DND-41 (cell line): ENCODE measurements at regions not wholly inside any gene's neighbourhood (a gene's known extent, or its start where the extent isn't known, plus 50 kb on each side); places are given as distances from the start of the nearest gene placed in this dataset.

Experiments
- EZH2 ChIP-seq: IDR thresholded peaks from 3 replicates; pipeline ENCODE4 v1.6.1; 2012; ENCODE audit warnings: borderline replicate concordance, low read depth, mild to moderate bottlenecking, moderate library complexity, low read length, inconsistent platforms; ENCODE audit not compliant: severe bottlenecking
- TF ChIP-seq, protein P1 (sequence below): IDR thresholded peaks from 2 replicates; pipeline ENCODE4 v1.5.1; 2012; ENCODE audit warnings: borderline replicate concordance, low read length, moderate library complexity, mild to moderate bottlenecking; ENCODE audit not compliant: poor library complexity, severe bottlenecking; ENCODE audit errors: extremely low read depth

DNA sequence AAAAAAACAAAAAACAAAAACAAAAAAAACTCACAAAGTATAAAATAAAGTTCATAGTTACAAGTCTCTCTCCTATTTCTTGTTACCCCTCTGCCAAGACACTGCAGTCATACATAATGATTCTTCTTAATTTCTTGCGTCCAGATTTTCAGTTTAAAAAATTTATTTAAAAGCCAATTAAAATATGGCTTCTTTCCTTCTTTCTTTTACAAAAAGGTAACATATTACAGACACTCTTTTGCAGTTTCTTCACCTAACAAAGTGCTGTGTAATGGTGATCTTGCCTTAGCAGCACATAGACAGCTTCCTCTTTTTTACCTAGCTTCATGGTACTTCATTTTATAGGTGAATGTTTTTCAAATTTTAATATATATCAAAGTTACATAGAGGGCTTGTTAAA, 136.1 kb upstream of the SGO1 start:
- TF ChIP-seq, protein P1, sequence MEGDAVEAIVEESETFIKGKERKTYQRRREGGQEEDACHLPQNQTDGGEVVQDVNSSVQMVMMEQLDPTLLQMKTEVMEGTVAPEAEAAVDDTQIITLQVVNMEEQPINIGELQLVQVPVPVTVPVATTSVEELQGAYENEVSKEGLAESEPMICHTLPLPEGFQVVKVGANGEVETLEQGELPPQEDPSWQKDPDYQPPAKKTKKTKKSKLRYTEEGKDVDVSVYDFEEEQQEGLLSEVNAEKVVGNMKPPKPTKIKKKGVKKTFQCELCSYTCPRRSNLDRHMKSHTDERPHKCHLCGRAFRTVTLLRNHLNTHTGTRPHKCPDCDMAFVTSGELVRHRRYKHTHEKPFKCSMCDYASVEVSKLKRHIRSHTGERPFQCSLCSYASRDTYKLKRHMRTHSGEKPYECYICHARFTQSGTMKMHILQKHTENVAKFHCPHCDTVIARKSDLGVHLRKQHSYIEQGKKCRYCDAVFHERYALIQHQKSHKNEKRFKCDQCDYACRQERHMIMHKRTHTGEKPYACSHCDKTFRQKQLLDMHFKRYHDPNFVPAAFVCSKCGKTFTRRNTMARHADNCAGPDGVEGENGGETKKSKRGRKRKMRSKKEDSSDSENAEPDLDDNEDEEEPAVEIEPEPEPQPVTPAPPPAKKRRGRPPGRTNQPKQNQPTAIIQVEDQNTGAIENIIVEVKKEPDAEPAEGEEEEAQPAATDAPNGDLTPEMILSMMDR = no peak
- no peak for TF ChIP-seq EZH2
